IMR-90 (cell line): ENCODE measurements at regions not wholly inside any gene's neighbourhood (a gene's known extent, or its start where the extent isn't known, plus 50 kb on each side); places are given as distances from the start of the nearest gene placed in this dataset.
A peak's percentile ranks its signal among the peaks of the same experiment; 100 is the strongest.

ENCODE experiments used
- BHLHE40 ChIP-seq: fragments of 150-350 bp; IDR thresholded peaks from 2 replicates; pipeline ENCODE4 v1.6.1; 2016; ENCODE audit warnings: mild to moderate bottlenecking, low read depth, low read length
- FOS ChIP-seq: fragments of 150-350 bp; IDR thresholded peaks from 2 replicates; pipeline ENCODE4 v1.6.1; 2016; ENCODE audit warnings: low read depth, low read length
- MXI1 ChIP-seq: IDR thresholded peaks from 2 replicates; pipeline ENCODE4 v1.6.1; 2012; ENCODE audit warnings: low read depth, mild to moderate bottlenecking, low read length, moderate library complexity, borderline replicate concordance
- POLR2A ChIP-seq: IDR thresholded peaks from 2 replicates; pipeline ENCODE4 v1.6.1; 2012; ENCODE audit warnings: mild to moderate bottlenecking, low read depth, low read length
- RAD21 ChIP-seq: IDR thresholded peaks from 2 replicates; pipeline ENCODE4 v1.6.1; 2012; ENCODE audit warnings: low read length, improper control_type of control experiment
- SMC3 ChIP-seq: fragments of 150-350 bp; IDR thresholded peaks from 2 replicates; pipeline ENCODE4 v1.6.1; 2016; ENCODE audit warnings: low read depth, mild to moderate bottlenecking, antibody characterized with exemption, low read length, moderate library complexity
- TF ChIP-seq, protein P1 (sequence below): fragments of 150-350 bp; IDR thresholded peaks from 2 replicates; pipeline ENCODE4 v1.6.1; 2016; ENCODE audit warnings: low read depth, mild to moderate bottlenecking, low read length, moderate library complexity, borderline replicate concordance
- TF ChIP-seq, protein P2 (sequence below): conservative IDR thresholded peaks from 2 replicates; pipeline ENCODE4 v1.5.1; 2012; ENCODE audit warnings: mild to moderate bottlenecking, low read depth, low read length, improper control_type of control experiment

- TF ChIP-seq, protein P1, sequence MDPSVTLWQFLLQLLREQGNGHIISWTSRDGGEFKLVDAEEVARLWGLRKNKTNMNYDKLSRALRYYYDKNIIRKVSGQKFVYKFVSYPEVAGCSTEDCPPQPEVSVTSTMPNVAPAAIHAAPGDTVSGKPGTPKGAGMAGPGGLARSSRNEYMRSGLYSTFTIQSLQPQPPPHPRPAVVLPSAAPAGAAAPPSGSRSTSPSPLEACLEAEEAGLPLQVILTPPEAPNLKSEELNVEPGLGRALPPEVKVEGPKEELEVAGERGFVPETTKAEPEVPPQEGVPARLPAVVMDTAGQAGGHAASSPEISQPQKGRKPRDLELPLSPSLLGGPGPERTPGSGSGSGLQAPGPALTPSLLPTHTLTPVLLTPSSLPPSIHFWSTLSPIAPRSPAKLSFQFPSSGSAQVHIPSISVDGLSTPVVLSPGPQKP: no peak
- TF ChIP-seq FOS: peak; percentile 22; the same call in 1 of the 2 replicates
- TF ChIP-seq, protein P2, sequence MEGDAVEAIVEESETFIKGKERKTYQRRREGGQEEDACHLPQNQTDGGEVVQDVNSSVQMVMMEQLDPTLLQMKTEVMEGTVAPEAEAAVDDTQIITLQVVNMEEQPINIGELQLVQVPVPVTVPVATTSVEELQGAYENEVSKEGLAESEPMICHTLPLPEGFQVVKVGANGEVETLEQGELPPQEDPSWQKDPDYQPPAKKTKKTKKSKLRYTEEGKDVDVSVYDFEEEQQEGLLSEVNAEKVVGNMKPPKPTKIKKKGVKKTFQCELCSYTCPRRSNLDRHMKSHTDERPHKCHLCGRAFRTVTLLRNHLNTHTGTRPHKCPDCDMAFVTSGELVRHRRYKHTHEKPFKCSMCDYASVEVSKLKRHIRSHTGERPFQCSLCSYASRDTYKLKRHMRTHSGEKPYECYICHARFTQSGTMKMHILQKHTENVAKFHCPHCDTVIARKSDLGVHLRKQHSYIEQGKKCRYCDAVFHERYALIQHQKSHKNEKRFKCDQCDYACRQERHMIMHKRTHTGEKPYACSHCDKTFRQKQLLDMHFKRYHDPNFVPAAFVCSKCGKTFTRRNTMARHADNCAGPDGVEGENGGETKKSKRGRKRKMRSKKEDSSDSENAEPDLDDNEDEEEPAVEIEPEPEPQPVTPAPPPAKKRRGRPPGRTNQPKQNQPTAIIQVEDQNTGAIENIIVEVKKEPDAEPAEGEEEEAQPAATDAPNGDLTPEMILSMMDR: peak; percentile 90
- no peak for TF ChIP-seq MXI1
- peak; percentile 63; the same call in 1 of the 2 replicates for TF ChIP-seq POLR2A
- no peak; the same call in 1 of the 2 replicates for TF ChIP-seq BHLHE40
- peak; percentile 98 for TF ChIP-seq RAD21
- peak; percentile 92 for TF ChIP-seq SMC3
Observed at GRCh38 chr2:220104871-220105351, 477.5 kb downstream of the SLC4A3 start.
